Activated T-helper 1 cell treated with Interleukin-2 at 50 U/mL for 16 hours (primary cell): ENCODE measurements at regions not wholly inside any gene's neighbourhood (a gene's known extent, or its start where the extent isn't known, plus 50 kb on each side); places are given as distances from the start of the nearest gene placed in this dataset.

ENCODE experiments used
- DNase-seq: peaks from one replicate; pipeline ENCODE4 v3.0.0-alpha.2; 2020; ENCODE audit warnings: low read depth

GRCh38 chr21:23718446-23719285 is 1888.6 kb downstream of the MRPL39 start:
- no peak for DNase-seq

GRCh38 chr21:23712166-23712565 is 1895.1 kb downstream of the MRPL39 start:
- DNase-seq, result no peak

- DNase-seq, result no peak
Measured at GRCh38 chr21:23706431-23706830, 1900.8 kb downstream of the MRPL39 start.

- no peak for DNase-seq
Measured at GRCh38 chr21:23699402-23699801, 1907.9 kb downstream of the MRPL39 start.

GRCh38 chr21:23698619-23699018 is 1908.7 kb downstream of the MRPL39 start:
- DNase-seq, result no peak

- no peak for DNase-seq
Measured at GRCh38 chr21:23695443-23695842, 1911.8 kb downstream of the MRPL39 start.

GRCh38 chr21:23694390-23694789 is 1912.9 kb downstream of the MRPL39 start:
- no peak for DNase-seq

- no peak for DNase-seq
Measured at GRCh38 chr21:23690316-23690715, 1917.0 kb downstream of the MRPL39 start.

GRCh38 chr21:23686737-23687523 is 1920.4 kb downstream of the MRPL39 start:
- DNase-seq, result no peak

- no peak for DNase-seq
Measured at GRCh38 chr21:23684431-23684830, 1922.8 kb downstream of the MRPL39 start.

GRCh38 chr21:23664193-23664694 is 1943.0 kb downstream of the MRPL39 start:
- no peak for DNase-seq

GRCh38 chr21:23660560-23660959 is 1946.7 kb downstream of the MRPL39 start:
- no peak for DNase-seq

- no peak for DNase-seq
Measured at GRCh38 chr21:23644768-23645167, 1962.5 kb downstream of the MRPL39 start.

- DNase-seq, result no peak
Measured at GRCh38 chr21:23639721-23640120, 1967.6 kb downstream of the MRPL39 start.

- DNase-seq, result no peak
Measured at GRCh38 chr21:23638131-23638695, 1969.1 kb downstream of the MRPL39 start.

GRCh38 chr21:23633447-23633940 is 1973.8 kb downstream of the MRPL39 start:
- no peak for DNase-seq

GRCh38 chr21:23624281-23624680 is 1983.0 kb downstream of the MRPL39 start:
- DNase-seq, result no peak

GRCh38 chr21:23613014-23613413 is 1994.3 kb downstream of the MRPL39 start:
- no peak for DNase-seq

GRCh38 chr21:23612210-23612609 is 1995.1 kb downstream of the MRPL39 start:
- DNase-seq, result no peak

GRCh38 chr21:23607782-23608431 is 1999.4 kb downstream of the MRPL39 start:
- no peak for DNase-seq

- DNase-seq, result no peak
Measured at GRCh38 chr21:23601549-23601948, 2005.7 kb downstream of the MRPL39 start.

GRCh38 chr21:23593582-23593981 is 2013.7 kb downstream of the MRPL39 start:
- no peak for DNase-seq
